ENCODE measurements at regions not wholly inside any gene's neighbourhood (a gene's known extent, or its start where the extent isn't known, plus 50 kb on each side); places are given as distances from the start of the nearest gene placed in this dataset.

DNA sequence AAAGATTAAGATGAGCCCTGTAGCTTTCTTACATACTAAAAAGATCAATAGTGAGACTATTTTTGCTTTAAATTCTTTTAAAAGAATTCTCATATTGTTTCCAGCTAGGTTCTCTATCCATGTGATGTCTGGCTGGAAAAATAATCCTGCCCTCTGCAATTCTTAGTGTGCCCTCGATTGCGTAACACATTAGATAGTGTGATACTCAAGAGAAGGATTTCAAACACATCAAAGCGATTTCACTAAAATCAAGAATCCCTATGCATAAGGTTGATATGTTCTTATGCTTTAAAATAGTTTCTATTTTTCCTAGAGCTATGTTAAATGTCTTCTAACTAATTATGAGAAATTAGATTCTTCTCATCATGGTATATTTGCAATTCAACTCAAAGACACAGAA is 127.3 kb upstream of the PLEKHA5 start:
- intact Hi-C loops (cut with DNase I): no loop called here
- Histone ChIP-seq H3K27me3 (no peaks in the 10 kb centered on the region), H3K4me1 (peaks cover 0 to 12% (median 10%) of the 10 kb centered on the region in 4 donors), H3K4me3 (no peak overlapping the region), H3K36me3 (no peaks in the 10 kb centered on the region), H3K27ac (no peak overlapping the region), H3K9me3 (no peaks in the 10 kb centered on the region)
- 93 to 95% methylated on average over 3 of the region's 3 CpGs for WGBS, 2 donors
- DNase-seq: no peak
- no peak for TF ChIP-seq POLR2AphosphoS5 (IDR thresholded peaks at IDR 0.05)
- no peak for TF ChIP-seq POLR2A (IDR thresholded peaks at IDR 0.05)
- TF ChIP-seq EP300 (IDR thresholded peaks at IDR 0.05): no peak
- TF ChIP-seq, protein P1, sequence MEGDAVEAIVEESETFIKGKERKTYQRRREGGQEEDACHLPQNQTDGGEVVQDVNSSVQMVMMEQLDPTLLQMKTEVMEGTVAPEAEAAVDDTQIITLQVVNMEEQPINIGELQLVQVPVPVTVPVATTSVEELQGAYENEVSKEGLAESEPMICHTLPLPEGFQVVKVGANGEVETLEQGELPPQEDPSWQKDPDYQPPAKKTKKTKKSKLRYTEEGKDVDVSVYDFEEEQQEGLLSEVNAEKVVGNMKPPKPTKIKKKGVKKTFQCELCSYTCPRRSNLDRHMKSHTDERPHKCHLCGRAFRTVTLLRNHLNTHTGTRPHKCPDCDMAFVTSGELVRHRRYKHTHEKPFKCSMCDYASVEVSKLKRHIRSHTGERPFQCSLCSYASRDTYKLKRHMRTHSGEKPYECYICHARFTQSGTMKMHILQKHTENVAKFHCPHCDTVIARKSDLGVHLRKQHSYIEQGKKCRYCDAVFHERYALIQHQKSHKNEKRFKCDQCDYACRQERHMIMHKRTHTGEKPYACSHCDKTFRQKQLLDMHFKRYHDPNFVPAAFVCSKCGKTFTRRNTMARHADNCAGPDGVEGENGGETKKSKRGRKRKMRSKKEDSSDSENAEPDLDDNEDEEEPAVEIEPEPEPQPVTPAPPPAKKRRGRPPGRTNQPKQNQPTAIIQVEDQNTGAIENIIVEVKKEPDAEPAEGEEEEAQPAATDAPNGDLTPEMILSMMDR (IDR thresholded peaks at IDR 0.05): no peak

- WGBS, 2 donors: 20 to 49% methylated on average over 2 of the region's 2 CpGs
- no peak for DNase-seq
Observed at GRCh38 chr12:19003141-19003540, 126.4 kb upstream of the PLEKHA5 start.

GRCh38 chr12:19003987-19004619 is 125.4 kb upstream of the PLEKHA5 start:
- intact Hi-C loops (cut with DNase I): no loop called here
- no peaks in the 10 kb centered on the region for H3K9me3 ChIP-seq
- H3K4me3 ChIP-seq: no peak overlapping the region
- H3K27me3 ChIP-seq: no peaks in the 10 kb centered on the region
- DNase-seq: no peak
- WGBS, 2 donors: 86 to 93% methylated on average over 4 of the region's 4 CpGs
- H3K4me1 ChIP-seq: no peaks in the 10 kb centered on the region
- H3K27ac ChIP-seq: no peak overlapping the region
- no peaks in the 10 kb centered on the region for H3K36me3 ChIP-seq
- no peak for TF ChIP-seq EP300 (IDR thresholded peaks at IDR 0.05)
- TF ChIP-seq, protein P1 (IDR thresholded peaks at IDR 0.05): no peak
- TF ChIP-seq POLR2AphosphoS5 (IDR thresholded peaks at IDR 0.05): no peak
- TF ChIP-seq POLR2A (IDR thresholded peaks at IDR 0.05): no peak

More at GRCh38 chr12:19003141-19003540, 126.4 kb upstream of the PLEKHA5 start:
- H3K9me3 ChIP-seq: no peaks in the 10 kb centered on the region
- no peak overlapping the region for H3K27ac ChIP-seq
- H3K4me1 ChIP-seq: peaks cover 0 to 8% (median 6%) of the 10 kb centered on the region in 4 donors
- intact Hi-C loops (cut with DNase I): no loop called here
- no peaks in the 10 kb centered on the region for H3K36me3 ChIP-seq
- no peak for TF ChIP-seq POLR2AphosphoS5 (IDR thresholded peaks at IDR 0.05)
- TF ChIP-seq, protein P1 (IDR thresholded peaks at IDR 0.05): no peak
- no peak for TF ChIP-seq EP300 (IDR thresholded peaks at IDR 0.05)
- TF ChIP-seq POLR2A (IDR thresholded peaks at IDR 0.05): no peak
- H3K4me3 ChIP-seq: no peak overlapping the region
- no peaks in the 10 kb centered on the region for H3K27me3 ChIP-seq

DNA sequence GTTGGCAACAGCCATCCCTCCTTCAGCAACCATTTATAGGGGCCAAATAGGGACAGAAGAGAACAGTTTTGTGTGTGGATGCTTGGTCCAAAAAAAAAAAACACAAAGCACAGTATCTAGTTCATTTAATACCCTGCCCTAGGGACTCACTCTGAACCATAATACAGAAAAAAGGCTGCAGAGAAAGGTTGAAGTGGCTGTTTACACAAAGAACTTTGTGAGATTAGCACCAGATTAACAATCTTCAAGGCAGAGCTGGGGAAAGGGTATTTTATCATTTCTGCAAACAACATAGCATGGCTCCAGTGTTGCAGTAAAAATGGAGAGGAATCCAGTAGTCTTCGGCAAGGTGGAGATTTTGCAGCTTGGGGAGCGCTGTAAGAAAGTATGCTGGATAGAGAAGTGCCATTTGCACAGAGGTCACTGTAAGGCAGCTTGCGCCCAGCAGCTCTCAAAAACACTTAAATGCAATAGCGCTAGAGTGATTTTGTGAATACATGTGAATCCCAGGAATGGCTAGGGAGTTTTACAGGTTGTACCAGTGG is 124.2 kb upstream of the PLEKHA5 start:
- intact Hi-C loops (cut with DNase I): no loop called here

DNA sequence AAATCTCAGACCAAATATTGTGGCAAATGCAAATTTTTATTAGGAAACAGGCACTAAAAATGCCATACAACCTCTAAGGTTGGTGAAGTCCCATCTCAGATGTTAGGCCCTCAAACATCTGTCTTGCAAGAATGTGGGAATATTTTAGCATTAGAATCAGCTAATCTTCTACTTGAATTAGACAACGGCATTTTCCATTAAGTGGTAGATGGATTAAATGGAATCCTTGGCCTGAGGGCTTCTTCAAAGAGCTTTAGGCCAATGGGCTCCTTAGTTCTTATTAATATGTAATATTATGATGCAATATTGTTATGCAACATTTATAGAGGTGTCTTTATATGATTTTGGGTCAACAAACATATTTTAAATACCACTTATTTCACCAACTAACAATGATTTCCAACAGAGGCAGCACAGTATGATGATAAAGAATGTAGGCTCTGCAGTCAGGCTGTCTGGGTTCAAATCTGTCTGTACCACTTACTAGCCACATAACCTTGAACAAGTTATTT is 122.9 kb upstream of the PLEKHA5 start:
- Histone ChIP-seq H3K27me3 (no peaks in the 10 kb centered on the region), H3K36me3 (no peaks in the 10 kb centered on the region), H3K9me3 (no peaks in the 10 kb centered on the region), H3K27ac (no peak overlapping the region), H3K4me1 (no peaks in the 10 kb centered on the region), H3K4me3 (no peak overlapping the region)
- intact Hi-C loops (cut with DNase I): no loop called here
- WGBS, 2 donors: 78 to 89% methylated on average over 1 of the region's 1 CpG
- TF ChIP-seq EP300 (IDR thresholded peaks at IDR 0.05): no peak
- no peak for TF ChIP-seq POLR2A (IDR thresholded peaks at IDR 0.05)
- no peak for TF ChIP-seq POLR2AphosphoS5 (IDR thresholded peaks at IDR 0.05)
- TF ChIP-seq, protein P1 (IDR thresholded peaks at IDR 0.05): no peak
- no peak for DNase-seq

More for the DNA sequence above, 124.2 kb upstream of the PLEKHA5 start:
- DNase-seq: no peak
- Histone ChIP-seq H3K4me3 (no peak overlapping the region), H3K4me1 (no peaks in the 10 kb centered on the region), H3K9me3 (no peaks in the 10 kb centered on the region), H3K27ac (no peak overlapping the region), H3K36me3 (no peaks in the 10 kb centered on the region), H3K27me3 (no peaks in the 10 kb centered on the region)
- TF ChIP-seq POLR2AphosphoS5 (IDR thresholded peaks at IDR 0.05): no peak
- WGBS, 2 donors: 94 to 95% methylated on average over 4 of the region's 4 CpGs

Measured in sigmoid colon (tissue), 6 donors.